HG03025 (cell line): ENCODE measurements at regions not wholly inside any gene's neighbourhood (a gene's known extent, or its start where the extent isn't known, plus 50 kb on each side); places are given as distances from the start of the nearest gene placed in this dataset.
"Not testable (repeated sequence)": the region's sequence is repeated elsewhere in the genome, so short reads cannot be mapped to it uniquely, and the experiment has no call there.

ENCODE experiments used
- ATAC-seq: cut with Tn5 transposase; IDR thresholded peaks from one replicate; pipeline ENCODE4 v1.9.1; 2021; ENCODE audit warnings: mild to moderate bottlenecking, moderate library complexity; ENCODE audit not compliant: unreplicated experiment, low FRiP score

DNA sequence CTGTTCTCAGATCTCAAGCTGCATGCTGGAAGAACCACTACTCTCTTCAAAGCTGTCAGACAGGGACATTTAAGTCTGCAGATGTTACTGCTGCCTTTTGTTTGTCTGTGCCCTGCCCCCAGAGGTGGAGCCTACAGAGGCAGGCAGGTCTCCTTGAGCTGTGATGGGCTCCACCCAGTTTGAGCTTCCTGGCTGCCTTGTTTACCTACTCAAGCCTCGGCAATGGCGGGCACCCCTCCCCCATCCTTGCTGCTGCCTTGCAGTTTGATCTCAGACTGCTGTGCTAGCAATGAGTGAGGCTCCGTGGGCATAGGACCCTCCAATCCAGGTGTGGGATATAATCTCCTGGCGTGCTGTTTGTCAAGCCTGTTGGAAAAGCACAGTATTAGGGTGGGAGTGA lies 1122.9 kb downstream of the DNAJB9 start:
- not testable (repeated sequence) for ATAC-seq

DNA sequence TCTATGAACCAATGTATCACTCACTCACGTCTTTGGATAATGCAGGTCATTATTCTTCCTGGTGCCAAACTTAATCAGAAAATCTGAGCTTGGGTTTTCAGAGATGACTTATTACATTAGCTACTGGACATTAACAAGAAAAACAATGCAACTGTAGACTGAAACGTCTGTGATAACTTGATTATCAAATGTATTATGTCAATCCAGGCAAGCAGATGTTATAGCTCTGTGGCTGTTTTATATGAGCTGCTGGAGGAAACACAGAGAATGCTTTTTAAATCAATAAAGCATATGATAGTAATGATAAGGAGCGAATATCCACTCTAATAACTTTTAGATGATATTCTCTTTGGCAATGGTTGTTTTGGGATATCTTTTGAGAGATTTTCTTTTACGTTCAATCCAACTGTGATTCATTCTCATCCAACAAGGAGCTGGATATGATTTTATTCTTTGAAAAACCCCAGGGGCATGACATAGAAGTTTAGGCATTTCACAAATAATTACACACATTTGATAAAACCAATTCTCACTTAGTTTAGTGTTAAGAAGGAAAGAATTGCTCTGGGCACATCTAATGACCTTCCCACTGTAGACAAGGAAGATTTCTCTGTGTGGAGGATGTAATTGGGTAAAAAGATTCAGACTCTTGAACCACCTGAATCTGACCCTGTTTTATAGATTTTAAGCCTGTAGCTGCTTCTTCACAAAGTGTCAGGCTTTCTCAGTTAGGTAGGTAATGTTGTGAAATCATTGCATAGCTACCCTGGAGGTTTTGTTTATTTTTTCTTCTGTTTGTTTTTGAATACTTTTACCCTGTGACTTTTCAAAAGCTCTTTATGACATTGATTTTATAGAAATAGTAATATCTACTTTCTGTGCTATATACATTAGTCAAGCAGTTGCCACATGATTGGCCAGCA lies 1124.7 kb downstream of the DNAJB9 start:
- ATAC-seq: no peak

DNA sequence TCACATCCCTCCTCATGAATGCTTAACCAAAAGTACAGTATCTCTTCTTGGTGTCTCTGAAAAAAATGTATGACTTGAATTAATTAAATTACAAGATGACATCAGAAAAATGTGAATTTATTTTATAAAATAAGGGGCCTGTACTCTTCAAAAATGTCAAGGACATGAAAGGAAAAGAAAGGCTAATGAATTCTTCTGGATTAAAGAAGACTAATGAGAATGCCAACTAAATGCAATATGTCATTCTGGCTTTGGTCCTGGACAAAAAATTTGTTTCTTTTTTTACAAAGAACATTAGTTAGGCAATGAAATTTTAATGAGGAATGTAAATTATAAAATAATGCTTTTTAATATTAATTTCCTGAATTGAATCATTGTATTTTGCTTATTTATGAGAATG lies 1125.7 kb downstream of the DNAJB9 start:
- ATAC-seq: no peak

DNA sequence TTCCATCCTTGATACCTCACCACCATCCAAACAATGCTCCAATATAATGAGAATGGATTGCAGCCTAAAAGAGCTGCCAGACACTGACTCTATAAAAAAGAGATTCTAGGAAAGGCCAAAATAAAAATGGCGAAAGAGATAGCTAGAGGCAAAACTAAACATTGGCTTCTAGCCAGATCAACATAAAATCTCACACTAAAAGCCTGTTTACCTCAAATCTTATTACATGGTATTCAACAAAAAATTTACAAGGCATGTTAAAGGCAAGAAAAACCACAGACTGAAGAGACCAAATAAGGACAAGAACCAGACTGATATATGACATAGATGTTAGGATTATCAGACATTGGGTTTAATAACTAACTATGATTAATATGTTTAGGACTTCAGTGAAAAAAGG lies 1127.0 kb downstream of the DNAJB9 start:
- no peak for ATAC-seq

DNA sequence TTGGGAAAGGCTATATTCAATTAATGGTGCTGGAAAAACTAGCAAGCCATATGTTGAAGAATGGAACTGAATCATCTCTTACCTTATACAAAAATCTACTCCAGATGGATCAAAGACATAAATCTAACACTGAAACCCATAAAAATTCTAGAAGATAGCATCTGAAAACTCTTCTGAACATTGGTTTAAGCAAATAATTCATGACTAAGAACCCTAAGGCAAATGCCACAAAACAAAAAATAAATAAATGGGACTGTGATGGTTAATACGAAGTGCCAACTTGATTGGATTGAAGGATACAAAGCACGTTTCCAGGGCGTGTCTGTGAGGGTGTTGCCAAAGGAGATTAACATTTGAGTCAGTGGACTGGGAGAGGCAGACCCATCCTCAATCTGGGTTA lies 1130.0 kb downstream of the DNAJB9 start:
- ATAC-seq: no peak

DNA sequence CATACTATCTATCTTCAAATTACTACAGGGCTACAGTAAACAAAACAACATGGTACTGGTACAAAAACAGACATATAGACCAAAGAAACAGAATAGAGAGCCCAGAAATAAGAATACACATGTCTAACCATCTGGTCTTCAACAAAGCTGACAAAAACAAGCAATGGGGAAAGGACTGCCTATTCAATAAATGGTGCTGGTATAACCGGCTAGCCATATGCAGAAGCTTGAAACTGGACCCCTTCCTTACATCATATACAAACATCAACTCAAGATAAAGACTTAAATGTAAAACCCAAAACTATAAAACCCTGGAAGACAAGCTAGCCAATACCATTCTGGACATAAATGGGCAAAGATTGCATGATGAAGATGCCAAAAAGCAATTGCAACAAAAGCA lies 1143.7 kb downstream of the DNAJB9 start:
- no peak for ATAC-seq

DNA sequence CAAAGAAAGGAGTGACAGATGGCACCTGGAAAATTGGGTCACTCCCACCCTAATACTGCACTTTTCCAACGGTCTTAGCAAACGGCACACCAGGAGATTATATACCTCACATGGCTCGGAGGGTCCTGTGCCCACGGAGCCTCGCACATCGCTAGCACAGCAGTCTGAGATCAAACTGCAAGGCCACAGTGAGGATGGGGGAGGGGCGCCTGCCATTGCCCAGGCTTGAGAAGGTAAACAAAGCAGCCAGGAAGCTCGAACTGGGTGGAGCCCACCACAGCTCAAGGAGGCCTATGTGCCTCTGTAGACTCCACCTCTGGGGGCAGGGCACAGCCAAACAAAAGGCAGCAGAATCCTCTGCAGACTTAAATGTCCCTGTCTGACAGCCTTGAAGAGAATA lies 1149.7 kb downstream of the DNAJB9 start:
- ATAC-seq: not testable (repeated sequence)

DNA sequence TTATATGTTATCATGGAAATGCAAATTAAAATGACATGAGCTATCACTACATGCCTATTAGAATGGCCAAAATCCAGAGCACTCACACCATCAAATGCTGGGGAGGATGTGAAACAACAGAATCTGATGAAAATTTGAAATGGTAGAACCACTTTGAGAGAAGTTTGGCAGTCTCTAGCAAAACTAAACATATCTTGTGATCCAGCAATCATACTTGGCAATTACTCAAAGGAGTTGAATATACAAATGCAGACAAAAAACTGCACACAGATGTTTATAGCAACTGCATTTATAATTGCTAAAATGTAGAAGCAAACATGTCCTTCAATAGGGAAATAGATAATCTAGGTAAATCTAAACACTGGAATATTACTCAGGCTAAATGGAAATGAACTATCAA lies 1164.9 kb downstream of the DNAJB9 start:
- no peak for ATAC-seq

DNA sequence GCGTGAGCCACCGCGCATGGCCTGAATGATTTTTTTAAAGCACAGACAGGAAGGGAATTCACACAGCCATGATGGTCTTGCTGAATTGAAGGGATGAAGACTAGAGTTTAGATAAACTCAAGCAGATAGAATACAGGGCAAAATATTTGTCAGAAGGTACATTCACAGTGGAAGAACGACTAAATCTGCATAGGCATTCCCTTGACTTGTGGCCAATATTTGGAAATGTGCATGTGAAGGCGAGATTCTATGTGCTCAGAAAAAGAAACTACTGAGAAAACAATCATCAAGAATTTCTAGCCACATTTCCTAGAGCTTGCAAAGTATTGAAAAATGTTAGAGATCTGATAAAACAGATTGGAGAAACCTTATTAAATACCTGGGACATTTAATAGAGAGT lies 1166.2 kb downstream of the DNAJB9 start:
- no peak for ATAC-seq

DNA sequence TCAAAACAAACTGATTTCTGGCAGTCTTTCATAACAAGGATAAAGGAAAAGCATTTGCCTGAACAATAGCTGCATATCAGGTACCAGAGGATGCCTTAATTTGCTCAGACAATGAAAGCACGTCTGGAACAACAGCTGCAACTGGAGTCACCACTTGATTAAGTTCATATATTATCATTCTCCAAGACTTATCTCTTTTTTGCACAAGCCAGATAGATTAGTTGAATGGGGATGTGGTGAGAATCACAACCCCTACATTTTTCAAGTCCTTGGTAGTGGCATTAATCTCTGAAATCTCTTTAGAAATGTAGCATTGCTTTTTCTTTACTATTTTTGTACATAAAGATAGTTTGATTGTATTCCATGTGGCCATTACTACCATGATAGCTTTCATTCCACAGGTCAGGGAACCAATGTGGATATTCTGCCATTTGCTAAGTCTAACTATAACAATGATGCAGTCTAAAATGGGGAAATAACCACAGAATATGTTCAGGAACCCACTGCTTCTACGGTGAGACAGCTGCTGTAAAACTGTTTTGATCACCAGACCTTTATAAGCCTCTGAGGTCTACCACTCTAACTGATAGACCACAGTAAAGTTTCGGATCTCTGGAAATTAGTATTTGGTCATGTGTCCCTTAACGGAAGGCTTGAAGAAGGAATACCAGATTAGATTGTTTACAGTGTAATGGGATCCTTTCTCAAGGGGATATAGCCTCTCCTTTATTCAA lies 1176.2 kb downstream of the DNAJB9 start:
- no peak for ATAC-seq

DNA sequence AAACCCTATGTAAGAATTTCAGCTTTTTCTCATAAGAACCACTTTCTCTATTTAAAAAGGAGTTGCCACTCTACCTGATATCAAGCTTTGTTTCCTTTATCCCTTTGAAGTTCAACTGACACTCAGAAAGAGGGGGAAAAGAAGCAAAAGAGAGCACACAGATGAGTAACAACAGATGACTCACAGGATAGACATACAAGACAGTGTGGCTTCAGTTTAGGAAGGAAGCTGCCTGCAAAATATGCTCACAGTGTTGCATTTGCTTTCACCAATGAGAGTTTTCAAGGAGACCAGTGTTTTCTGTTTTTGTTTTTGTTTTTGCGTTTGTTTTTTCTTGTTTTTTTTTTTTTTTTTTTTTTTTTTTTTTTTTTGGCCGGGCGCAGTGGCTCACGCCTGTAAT lies 1181.6 kb downstream of the DNAJB9 start:
- ATAC-seq: no peak

DNA sequence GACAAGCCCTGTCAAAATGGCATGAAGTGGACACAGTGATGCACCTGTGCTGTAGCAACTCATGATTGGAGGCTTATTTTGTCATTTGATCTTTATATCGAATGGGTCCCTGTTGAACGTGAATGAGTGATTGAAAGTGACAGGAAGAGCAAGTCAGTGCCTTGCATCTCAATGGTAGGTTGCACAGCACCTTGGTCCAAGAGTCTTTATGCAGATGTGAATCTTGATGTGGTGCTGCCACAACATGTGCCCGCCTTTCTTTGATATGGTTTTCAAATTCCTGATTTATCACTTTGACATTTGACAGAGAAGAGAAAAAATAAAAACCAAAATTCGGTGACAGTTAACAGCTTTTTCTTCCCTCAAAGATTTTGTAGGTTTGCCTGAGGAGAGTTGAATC lies 1182.4 kb downstream of the DNAJB9 start:
- ATAC-seq: no peak

DNA sequence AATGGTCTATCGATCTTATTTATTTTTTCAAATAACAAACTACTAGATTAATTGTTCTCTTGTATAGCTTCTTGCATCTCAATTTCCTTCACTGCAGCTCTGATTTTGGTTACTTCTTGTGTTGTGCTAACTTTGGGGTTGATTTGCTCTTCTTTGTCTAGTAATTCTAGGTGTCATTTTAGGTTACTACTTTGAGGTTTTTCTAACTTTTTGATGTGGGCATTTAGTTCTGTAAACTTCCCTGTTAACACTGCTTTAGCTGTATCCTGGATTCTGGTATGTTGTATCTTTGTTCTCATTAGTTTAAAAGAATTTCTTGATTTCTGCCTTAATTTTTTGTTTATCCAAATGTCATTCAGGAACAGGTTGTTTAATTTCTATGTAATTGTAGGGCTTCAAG lies 1188.0 kb downstream of the DNAJB9 start:
- no peak for ATAC-seq

DNA sequence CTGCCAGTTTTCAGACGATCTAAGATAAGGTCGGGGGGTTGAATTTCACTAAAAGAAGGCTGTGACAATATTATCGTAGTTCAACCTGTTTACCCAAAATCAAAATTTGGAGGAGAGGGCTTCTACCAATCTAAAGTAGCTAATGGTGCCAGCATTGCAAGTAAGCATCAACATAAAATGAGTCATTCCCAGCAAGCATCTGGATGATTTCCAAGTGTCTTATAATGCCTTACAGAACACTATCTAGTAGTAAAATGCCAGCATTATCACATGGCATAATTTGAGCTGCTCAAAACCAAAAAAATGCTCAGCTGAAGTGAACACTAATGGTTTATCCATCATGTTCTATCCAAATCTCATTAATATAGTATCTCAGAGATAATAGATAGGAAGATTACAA lies 1193.9 kb downstream of the DNAJB9 start:
- ATAC-seq: no peak

DNA sequence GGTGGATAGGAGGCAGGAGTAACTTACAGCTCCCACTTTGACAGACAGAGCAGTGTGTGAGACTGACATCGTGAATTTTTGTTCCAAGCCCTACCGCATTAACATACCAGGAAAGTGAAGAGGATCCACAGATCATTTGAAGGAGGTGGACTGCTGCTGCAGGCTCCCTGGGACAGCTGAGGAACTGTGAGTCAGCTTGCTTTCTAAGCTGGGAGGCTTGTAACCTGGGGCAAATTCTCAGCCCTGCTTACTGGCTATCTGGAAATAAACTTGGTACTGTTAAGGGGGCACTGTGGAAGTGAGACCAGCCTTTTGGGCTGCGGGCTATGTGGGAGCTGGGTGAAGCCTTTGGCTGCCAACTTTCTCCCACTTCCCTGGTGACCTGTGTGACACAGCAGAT lies 1202.5 kb downstream of the DNAJB9 start:
- ATAC-seq: no peak

DNA sequence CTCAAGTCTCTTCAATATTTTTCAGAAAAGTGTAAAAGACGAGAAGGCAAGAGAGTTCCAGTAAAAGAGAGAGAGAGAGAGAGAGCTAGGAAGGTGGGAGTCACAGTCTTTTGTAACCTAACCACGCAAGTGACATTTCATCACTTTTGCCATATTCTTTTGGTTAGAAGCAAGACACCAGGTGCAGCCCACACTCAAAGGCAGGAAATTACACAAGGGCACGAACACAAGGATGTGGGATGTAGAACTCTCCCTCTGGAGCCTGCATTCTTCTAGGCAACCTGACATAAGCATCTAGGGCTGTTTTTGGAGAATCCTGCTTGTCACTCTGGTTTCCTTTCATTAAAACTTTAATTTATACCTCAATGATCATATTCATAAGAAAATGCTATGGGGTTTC lies 1213.1 kb downstream of the DNAJB9 start:
- no peak for ATAC-seq

DNA sequence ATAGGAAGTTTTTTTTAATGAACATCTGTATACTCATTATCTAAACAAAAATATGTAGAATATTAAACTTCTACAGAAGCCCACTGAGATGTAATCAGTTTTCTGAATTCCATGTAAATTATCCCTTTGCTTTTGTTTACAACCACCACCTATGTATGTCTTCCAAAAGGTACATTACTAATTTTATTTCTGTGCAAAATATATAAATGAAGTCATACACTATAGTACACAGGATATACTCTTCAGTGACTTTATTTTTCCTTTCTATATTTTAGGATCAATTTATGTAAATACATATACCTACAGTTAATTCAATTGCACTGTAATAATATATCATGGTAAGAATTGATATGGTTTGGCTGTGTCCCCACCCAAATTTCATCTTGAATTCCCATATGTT lies 1236.9 kb downstream of the DNAJB9 start:
- no peak for ATAC-seq

DNA sequence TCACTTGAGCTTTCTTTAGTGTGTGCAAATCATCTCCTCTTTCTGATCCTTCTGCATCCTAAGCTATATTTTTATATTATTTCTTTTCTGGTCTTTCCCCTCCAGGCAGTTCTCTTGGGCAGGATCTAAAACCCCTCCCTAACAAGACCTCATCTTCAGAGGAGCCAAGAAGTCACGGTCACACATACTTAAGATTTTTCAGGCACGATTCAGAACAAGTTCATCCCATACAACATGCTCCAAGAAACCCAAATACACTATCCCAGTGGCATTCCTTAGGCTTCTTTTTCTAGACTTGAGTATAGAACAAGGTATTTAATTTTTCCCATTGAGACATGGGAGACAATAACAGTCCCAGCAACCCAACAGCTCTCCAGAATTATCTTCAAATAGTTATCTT lies 1251.5 kb downstream of the DNAJB9 start:
- no peak for ATAC-seq

DNA sequence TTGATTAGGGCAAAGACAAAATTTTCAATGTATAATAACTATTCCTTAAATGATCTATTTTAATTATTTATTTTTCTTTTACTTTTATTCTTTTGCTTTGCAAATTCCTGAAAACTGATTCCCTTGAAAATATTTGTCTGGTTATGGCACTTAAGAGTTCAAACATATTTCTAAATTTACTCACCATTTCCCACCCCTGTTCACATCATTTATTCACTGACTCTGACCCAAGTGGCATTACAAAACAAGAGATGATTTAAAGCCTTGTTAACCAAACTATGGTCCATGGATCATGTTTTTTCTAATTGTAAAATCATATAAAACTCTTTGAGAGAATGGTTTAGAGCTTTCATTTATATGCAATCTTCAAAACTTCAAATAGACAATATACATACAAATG lies 1256.1 kb upstream of the LRRN3 start:
- no peak for ATAC-seq

DNA sequence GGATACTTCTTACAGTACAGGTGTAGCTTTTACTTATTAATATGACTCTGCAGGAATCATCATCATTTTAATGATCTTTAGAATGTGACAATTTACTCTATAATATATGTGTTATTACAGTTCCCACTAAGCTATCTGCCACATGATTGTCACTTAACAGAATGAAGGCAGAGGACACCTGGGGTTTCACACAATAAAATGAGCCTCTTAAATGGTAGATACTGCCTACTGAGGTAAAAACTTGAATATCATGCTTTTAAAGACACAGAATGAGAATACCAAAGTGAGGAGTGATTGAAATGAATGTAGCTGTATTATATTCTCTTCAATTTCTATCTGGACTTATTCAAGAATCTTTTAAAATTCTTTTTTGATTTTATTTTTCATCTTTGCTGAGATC lies 1255.3 kb upstream of the LRRN3 start:
- no peak for ATAC-seq

DNA sequence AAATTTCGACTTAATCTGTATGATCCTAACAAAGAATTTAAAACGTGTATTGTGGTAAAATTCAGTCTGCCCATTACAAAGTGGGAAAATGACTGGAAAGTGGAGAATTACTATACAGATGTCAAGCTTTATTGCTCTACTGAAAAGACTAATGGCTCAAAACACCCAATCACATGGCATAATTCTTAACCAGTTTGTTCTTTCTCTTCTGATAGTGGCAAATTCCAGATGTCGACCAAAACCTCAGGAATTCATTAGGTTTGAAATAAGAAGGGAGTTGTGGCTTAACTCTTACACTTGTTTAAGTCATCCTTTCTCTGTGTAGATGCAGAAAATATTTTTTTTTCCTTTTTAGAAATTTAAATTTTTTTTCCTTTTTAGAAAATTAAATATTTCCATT lies 1254.9 kb upstream of the LRRN3 start:
- no peak for ATAC-seq

DNA sequence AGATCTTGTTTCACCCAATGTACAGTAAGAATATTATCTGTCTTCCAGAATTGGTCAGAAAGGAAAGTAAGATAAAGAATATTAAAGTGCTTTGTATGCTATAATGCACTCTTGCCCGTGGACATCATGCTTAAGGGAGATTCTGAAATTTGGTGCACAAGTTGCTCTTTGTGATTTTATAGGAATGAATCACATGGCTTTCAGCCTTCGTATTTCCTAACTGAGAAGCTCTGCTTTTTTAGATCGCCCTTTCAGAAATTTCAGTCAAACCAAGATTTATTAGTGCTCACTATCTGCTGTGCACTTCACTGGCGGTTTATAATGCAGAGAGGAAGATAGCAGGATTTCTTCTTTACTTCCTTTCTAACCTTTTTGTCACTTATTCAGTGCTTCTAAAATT lies 1248.5 kb upstream of the LRRN3 start:
- no peak for ATAC-seq
